Embryonic facial prominence (tissue), 1 donor: ENCODE measurements at regions not wholly inside any gene's neighbourhood (a gene's known extent, or its start where the extent isn't known, plus 50 kb on each side); places are given as distances from the start of the nearest gene placed in this dataset.
"Not testable (repeated sequence)": the region's sequence is repeated elsewhere in the genome, so short reads cannot be mapped to it uniquely, and the experiment has no call there.

Experiments used
- DNase-seq: peaks from one replicate; pipeline ENCODE4 v3.0.0-alpha.2; 2016; ENCODE audit errors: extremely low spot score

DNA sequence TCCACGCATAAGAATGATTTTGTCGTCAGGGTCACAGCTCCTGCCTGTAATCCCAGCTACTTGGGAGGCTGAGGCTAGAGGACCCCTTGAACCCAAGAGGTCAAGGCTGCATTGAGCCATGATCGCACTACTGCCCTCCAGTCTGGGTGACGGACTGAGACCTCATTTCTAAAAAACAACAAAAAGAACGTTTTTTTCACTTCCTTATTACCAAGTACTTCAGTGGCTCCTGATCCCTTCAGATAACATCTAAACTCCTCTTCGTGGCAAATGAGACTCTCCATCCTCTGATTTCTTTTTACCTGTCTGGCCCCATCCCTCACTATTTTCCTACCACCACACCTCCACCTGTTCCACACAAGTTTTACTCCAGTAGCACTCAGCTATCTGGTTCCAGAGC is 105.4 kb upstream of the TLK1 start:
- DNase-seq = no peak

DNA sequence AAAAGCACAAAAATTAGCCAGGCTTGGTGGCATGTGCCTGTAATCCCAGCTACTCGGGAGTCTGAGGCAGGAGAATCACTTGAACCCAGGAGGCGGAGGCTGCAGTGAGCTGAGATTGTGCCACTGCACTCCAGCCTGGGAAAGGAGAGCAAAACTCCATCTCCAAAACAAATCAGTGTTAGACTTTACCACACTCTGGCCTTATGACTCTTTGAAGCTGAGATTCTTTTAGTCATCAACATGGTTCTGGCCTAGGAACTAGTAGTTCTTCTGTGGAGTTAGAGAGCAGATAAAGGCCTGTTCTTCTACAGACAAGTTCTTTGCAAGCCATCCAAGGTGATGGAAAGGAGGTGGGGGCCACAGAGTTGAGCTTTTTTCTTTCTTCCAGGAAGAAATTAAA is 100.8 kb upstream of the TLK1 start:
- not testable (repeated sequence) for DNase-seq

GRCh38 chr2:171260471-171261424 is 100.1 kb upstream of the TLK1 start:
- no peak for DNase-seq

- DNase-seq = no peak
Measured at GRCh38 chr2:171254666-171255065, 94.0 kb upstream of the TLK1 start.

DNA sequence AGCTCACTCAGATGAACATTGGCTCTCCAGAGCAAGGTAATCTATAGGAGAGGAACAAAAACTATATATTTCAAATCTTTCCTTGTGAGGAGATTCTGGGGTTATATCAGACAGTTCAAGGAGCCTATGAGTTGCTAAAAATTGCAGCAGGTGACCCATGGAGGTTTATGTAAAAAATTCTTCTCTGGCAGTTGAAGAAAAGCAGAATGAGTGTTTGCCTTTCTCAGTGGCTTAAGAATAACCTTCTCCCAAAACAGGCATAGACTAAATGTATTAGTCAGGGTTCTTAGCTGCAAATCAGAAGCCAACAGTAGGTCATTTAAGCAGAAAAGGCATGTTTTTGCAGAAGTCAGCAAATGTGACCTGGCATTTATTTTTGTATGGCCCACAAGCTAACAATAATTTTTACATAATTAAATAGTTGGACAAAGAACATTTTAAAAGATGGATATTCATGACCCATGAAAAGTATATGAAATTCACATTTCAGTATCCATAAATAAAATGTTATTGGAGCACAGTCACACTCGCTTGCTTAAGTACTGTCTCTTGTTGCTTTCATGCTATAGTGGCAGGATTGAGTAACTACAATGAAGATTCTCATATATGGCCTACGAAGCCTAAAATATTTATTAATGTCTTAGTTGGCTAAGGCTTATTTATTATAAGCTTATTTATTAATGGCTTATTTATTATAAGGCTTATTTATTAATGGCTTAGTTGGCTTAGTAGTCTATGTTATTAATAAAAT is 93.4 kb upstream of the TLK1 start:
- DNase-seq = no peak

- DNase-seq = no peak
Measured at GRCh38 chr2:171253279-171253678, 92.6 kb upstream of the TLK1 start.

DNA sequence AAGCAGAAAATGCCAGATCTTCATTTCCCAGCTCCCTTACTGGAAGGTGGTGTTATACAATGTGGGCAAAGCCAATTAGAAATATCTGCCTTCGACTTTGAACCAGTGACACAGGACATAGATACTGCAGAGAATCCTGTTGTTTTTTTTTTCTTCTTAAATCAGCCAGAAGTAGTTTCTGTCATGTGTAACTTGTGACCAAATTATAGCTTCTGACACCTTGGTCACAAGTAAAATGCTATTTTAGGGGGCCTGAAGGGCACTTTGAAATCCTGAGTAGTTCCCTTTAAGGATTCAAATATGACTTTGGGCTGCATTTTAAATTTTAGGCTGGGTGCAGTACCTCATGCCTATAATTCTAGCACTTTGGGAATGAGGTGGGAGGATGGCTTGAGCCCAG is 89.0 kb upstream of the TLK1 start:
- DNase-seq = no peak

DNA sequence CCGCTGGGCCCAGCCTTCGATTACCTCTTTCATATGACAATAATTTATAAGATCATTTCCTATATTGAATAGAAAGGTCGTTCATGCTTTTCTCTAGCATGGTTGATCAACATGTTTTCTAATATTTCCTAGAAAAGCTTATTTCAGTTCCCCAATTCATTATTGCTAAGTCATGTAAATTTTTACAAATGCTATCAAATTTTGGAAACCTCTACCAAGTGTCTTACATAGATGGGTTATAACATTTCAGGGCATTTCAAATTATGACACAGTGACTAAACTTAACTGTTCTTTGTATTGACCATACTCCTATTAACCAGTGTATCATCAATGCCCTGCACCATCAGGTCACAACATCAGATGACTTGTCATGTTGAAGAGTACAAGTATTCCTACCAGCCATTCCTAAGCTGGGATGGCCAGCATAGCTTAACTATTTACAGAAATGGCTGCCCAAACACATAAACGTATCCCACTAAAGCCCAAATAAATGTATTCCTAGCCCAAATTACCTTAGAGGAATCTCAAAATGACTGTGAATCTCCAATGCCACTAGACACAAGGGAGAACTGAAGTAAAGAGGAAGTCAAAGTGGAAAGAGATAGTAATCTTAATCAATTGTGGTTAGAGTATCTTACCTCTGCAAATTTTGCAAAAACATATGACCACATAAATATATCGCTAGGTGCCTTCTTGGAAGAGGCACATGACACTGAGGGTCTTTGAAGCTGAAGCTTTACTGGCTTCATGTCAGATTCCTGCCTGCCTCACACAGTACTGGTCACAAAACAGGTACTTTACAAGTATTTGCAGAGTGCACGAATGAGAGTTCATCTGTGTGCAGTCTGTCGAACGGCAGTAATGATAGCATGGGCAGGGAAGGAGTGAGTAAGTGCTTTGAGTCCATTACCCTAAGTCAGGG is 87.3 kb upstream of the TLK1 start:
- no peak for DNase-seq

DNA sequence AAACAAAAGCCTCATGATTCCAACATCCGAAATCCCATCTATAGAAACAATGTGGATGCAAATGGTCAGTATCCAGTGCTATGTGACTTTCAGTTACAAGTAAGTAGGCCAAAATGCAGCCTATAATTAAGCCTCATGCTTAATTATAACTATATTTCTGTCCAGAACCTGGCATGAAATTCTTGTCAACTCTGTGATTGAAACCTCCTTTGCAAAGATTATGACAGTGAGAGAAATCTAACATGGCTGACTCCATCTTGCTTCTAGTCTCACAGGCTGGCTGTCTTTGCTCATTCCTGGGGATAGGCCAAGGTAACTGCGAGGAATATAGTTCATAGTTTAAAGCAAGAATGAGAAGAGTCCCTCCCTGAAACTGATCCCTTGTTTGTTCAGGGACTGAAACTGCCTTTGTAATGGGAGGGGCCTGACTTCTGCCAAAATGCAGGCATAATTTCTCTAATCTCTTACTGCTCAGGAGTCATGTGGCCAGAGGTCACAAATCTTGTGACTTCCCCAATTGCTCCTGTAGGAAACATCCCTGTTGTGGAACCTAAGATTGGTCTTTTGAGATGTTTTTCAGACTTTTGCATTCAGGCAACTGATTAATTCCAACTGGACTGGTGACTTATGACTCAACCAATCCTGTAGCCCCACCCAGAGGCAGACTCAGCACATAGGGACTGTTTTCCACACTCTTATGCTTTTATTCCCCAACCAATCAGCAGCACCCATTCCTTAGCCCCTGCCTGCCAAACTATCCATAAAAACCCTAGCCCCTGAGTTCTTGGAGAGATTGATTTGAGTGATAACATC is 84.5 kb upstream of the TLK1 start:
- DNase-seq = no peak

GRCh38 chr2:171244466-171244969 is 83.8 kb upstream of the TLK1 start:
- no peak for DNase-seq

- DNase-seq = no peak
Measured at GRCh38 chr2:171241771-171242170, 81.1 kb upstream of the TLK1 start.

- DNase-seq = no peak
Measured at GRCh38 chr2:171238946-171239345, 78.3 kb upstream of the TLK1 start.

- DNase-seq = no peak
Measured at GRCh38 chr2:171237751-171238505, 77.2 kb upstream of the TLK1 start.

DNA sequence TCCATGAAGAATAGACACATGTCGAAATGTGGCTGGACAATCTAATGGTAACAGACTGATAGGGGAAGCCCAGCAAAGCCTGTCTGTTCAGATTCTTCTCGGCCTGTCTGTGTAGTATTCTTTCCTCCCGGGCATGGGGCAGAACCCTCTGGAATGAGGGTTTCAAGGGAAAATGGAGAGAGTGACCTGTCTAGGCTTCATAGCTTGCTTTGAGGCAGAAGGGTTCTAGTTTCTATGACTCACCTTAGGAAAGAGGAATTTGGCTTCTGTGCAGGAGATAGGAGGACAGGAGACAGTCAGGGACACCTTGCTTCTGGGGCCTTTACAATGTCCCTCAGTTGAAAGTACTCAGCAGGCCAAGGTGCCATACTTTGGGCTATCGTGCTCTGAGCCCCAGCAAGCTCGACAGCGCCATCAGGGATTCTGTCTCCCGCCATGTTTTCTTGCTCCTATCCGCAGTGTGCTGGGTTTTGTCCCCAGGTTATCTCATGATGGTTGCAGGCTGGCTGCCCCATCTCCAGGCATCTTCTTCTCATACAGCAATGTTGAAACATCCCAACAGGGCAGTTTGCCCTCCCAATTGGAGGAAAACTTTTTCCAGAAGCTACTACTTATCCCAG is 74.7 kb upstream of the TLK1 start:
- DNase-seq = no peak

DNA sequence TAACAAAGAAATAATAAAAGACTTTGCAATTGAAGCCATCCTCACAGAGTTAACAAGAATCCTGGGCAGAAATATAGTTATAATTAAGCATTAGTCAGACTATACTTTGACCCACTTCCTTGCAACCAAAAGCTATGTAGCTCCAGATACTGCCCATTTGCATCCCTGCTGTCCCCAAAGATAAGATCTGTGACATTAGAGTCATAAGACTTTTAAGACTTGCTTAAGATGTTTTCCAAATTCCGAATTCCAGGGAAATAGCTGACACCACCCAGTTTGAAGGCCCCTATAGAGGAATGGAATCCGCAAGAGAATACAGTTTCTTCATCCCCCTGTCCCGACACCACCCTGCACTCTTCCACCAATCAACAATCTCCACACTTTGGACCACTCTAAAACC is 69.5 kb upstream of the TLK1 start:
- no peak for DNase-seq

DNA sequence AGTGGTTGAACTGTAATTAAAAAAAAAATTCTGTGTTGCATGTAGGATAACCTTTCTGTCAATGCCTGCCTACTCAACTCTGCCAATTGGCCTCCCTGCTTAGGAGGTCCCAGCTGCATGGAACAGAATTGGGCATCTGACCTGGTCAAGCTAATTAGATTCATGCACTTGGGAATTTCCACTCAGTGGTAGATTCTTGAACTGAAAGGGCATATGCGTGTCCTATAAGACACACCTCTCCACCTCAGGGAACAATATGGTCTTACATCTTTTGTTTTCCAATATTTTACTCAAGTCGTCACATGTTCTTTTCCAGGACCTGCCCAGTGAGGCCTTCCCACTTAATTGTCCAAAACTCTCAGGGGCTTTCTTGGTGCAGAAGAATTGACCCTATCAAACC is 68.1 kb upstream of the TLK1 start:
- DNase-seq = no peak

DNA sequence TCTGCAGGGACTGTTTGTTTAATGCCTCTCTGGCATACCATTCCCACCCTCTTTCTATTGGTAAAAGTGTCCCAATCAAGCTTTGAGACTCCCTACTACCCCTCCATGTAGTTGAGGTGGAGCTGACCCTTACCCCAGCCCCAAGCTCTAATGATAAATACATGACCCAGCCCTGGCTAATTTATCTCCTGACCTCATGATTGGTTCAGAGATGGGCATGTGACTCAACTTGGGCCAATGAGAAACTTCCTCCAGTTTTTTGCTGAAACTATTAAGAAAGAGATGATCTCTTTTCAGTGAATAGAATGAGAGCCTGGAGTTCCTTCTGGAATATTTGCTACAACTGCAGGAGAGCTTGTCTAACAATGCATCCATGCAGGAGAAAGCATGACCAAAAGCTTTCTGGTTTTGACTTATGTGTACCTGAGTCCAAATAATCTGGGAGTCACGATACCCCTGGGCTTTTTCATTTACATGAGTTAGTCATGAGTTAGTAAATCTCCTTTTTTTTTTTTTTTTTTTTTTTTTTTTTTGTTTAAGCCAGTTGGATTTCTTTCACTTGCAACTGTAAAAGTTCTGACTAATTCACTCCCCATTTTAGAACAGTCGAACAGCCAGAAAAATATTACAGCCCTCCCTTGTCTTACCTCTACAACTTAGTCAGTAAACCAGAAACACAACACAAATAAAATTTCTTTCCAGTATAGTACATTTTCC is 66.5 kb upstream of the TLK1 start:
- DNase-seq = no peak

GRCh38 chr2:171226461-171226860 is 65.8 kb upstream of the TLK1 start:
- no peak for DNase-seq

GRCh38 chr2:171225989-171226388 is 65.3 kb upstream of the TLK1 start:
- DNase-seq = no peak
